NCI-H2171 treated with DMSO at 0.1 percent for 48 hours (cell line): ENCODE measurements at regions not wholly inside any gene's neighbourhood (a gene's known extent, or its start where the extent isn't known, plus 50 kb on each side); places are given as distances from the start of the nearest gene placed in this dataset.

Experiments used
- DNase-seq: peaks from one replicate; lab custom pipeline; 2025; lab: John Stamatoyannopoulos, UW

DNA sequence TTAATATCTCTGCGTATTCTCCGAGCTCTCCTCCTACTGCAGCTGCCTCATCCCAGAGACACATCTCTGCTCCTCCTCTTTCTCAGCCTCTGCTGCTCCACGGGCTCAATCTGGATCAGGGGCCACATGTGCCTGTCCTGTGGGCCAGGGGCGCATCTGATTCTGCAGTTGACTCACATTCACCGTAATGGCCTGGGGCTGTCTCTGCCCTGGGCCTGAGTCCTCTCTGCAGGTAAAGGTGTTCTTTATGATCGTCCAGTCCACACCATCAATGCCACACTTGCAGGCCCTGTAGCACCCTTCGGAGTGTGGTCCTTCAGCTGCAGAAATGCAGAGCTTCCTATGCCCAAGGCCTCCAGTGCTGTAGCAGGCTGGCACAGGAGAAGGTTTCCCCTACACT, 154.5 kb downstream of the OAT start:
- DNase-seq = no peak

GRCh38 chr10:124263726-124264125, 155.0 kb downstream of the OAT start:
- no peak for DNase-seq

- no peak for DNase-seq
These were observed 155.8 kb downstream of the OAT start for GRCh38 chr10:124262971-124263370.

GRCh38 chr10:124262234-124262865, 156.4 kb downstream of the OAT start:
- no peak for DNase-seq

GRCh38 chr10:124259139-124259825, 159.4 kb downstream of the OAT start:
- peak; percentile 10 for DNase-seq

DNA sequence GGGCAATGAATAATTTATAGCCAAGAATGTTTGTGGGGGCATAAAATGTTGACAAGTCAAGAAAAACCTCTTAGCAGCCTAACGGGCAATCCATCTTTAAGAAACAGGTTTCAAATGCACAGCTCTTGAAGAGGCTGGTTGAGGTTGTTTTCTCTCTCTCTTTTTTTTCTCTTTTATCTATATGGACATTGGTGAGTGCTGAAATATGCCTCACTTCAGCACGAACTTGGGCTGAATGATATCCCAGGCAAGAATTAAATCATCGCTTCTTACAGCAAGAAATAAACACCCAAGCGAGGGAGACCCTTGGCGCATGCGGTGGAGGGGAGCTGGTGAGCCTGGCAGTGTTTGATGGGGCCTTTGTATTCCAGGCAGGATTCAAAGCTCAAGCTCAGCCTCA, 160.9 kb downstream of the OAT start:
- no peak for DNase-seq

GRCh38 chr10:124256151-124256550, 162.6 kb downstream of the OAT start:
- DNase-seq = no peak

DNA sequence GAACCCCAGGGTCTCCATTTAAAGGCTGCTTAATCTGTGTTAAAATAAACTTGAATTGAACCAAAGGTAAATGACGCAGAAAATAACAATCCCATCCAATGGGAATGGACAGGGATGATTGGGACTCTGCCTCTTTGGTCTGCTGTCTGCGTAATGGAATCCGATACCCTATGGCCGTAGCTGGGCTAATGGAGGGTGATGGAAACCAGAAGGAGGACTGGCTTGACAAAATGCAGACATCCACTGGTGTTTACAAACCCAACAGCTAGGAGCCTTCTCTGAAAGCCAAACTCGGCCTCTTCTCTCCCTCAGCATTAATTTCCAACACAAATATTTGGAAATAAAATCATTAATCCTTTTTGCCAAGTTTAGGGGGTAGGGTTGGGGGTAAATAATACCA, 162.2 kb upstream of the CHST15 start:
- no peak for DNase-seq

GRCh38 chr10:124254490-124254889, 161.1 kb upstream of the CHST15 start:
- DNase-seq = no peak

DNA sequence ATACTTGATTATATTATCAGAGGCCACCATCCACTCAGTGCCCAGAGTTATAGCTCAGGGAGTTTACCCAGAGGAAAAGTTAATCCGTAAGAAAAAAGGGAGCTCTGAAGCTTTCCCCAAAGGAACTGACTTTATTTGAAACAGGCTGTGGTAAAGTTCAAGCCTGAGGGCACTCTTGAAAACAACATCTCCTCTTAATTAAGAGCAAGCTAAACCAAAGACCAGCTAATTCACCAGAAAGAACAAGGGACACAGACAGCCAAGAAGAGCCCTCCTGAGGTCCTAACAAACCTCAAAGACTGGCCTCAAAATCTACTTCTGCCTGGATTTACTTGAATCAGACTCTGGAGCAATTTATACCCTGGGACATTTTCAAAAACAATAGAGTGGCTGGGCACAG, 159.6 kb upstream of the CHST15 start:
- DNase-seq = no peak

DNA sequence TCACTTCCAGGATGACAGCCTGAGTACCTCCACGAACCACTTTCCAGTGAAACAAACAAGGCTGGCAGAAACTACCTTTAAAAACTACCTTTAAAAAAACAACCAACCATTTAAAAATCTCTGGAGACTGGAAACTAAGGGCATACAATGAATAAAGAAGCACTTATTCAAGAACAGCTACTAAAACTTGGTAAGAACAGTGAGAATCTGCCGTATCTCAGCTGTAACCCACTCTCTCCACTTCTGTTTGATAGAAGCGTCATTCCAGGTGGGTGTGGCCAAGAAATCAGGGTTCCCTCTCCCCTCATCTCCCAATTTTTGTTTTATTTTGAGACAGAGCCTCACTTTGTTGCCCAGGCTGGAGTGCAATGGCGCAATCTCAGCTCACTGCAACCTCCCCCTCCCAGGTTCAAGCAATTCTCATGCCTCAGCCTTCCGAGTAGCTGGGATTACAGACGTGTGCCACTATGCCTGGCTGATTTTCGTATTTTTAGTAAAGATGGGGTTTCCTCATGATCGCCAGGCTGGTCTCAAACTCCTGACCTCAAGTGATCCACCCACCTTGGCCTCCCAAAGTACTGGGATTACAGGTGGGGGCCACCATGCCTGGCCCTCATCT, 158.8 kb upstream of the CHST15 start:
- no peak for DNase-seq

GRCh38 chr10:124251317-124252065, 158.1 kb upstream of the CHST15 start:
- no peak for DNase-seq

DNA sequence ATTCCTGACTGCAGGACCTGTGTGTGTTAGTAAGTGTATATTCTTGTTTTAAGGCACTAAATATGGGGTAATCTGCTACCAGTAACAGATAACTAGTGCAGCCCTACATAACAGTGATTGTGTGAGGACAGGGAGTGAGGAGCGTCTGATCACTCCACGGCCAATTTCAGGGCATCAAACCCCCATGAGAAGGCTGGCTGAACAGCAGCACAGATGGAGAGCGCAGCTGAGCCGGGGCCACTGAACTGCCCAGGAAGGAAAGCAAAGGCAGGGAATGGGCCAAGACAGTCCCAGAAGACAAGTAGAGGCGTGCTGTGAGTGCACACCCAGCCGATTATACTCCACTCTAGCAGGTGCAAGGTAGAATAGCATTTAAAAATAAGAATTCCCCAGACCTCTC, 157.1 kb upstream of the CHST15 start:
- DNase-seq = peak; percentile 59

- DNase-seq = no peak
These were observed 156.5 kb upstream of the CHST15 start for GRCh38 chr10:124249812-124250432.

GRCh38 chr10:124249196-124249595, 155.8 kb upstream of the CHST15 start:
- DNase-seq = no peak

DNA sequence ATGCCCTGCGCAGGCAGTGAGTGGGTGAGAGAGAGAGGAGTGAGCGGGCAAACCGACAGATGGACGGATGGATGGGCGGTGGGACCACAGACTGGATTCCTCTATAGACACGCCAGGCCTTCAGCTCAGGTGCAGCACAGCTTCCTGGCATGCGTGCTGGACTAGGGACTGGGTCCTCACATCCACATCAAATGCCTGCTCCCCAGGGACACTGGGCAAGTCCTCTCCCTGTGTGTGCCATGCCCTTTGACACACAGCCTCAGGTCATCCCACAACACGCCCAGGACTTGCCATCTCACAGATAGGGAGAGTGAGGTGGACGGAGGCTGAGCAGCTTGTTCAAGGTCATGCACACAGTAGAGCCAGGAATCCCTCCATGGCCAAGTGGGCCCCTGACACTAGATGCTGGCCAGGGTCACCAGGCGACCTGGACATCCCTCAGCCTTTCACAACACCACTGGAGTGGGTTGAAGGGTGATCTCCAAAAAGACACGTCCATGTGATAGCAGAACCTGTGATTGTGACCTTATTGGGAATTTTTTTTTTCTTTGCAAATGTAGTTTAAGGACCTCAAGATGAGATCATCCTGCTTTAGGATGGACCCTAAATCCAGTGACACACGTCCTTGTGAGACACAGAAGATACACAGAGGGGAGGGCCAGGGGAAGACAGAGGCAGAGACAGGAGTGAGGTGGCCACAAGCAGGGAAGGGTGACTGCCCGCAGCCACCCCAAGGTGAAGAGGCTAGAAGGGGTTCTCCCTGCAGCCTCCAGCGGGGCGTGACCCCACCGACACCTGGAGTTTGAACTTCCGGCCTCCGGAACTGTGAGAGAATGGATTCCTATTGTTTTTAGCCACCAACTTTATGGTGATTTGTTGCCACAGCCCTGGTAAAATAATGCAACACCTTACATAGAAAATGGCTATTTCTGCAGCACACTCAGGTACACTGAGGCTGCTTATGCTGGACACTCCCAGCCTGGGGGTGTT, 155.0 kb upstream of the CHST15 start:
- DNase-seq = no peak

DNA sequence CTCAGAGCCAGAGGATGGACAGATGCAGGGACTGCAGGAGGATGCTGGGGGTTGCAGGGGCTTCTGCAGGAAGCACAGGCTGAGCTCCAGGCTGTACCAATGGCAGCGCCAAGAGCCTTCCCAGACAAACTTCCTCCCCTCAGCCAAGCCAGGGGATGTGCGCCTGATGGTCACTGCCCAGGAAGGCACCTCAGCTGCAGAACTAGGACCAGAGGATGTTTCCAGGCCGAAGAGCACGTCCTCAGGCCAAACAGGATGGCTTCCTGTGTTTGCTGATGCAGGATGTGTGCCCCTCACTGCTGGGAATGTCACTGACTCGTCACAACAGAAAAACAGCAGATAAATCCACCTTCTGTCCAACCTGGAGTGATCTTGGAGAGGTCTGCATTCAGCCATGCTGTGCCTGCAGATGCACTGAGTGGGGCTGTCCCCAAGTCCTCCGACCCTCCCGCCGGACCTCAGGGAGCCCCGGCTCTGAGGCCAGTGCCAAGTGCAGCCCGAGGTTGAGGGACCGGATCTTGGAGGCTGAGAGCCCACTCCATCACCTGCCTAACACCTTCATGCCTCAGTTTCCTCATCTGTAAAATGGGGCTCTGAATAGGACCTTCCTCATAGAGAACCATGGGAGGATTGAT, 152.5 kb upstream of the CHST15 start:
- DNase-seq = no peak

- DNase-seq = no peak
These were observed 151.8 kb upstream of the CHST15 start for GRCh38 chr10:124245191-124245590.

GRCh38 chr10:124244256-124244877, 151.0 kb upstream of the CHST15 start:
- DNase-seq = no peak

DNA sequence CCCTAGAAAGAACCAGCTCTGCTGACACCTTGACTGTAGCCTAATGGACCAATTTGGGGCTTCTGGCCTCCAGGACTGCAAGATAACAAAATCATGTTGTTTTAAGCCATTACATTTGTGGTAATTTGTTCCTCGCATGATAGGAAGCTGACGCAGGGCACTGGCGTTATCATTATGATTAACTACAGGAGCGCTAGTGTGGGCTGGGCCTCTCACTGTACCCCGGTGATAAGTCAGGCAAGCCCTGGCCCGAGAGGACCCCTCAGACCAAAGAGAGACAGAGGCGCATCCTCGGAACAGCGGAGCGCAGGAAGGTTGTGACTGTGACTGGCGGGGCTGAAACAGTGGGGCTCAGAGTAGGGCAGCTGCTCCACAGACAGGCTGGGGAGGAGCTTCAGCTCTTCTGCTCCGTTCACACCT, 150.3 kb upstream of the CHST15 start:
- no peak for DNase-seq
